SK-N-SH (cell line): ENCODE measurements at regions not wholly inside any gene's neighbourhood (a gene's known extent, or its start where the extent isn't known, plus 50 kb on each side); places are given as distances from the start of the nearest gene placed in this dataset.

Source experiments
- CTCF ChIA-PET: fragments of 300-600, 350-600 bp; formaldehyde crosslinking; extraction: SDS; loops from one replicate; lab custom pipeline; 2021; lab: Yijun Ruan, JAX
- POLR2A ChIA-PET: fragments of 350-600 bp; sonication (Branson Sonifier 250); formaldehyde crosslinking; extraction: SDS; loops from one replicate; lab custom pipeline; 2020; ENCODE audit warnings: antibody characterized with exemption, inconsistent platforms; lab: Yijun Ruan, JAX
- DNase-seq: peaks from one replicate; pipeline ENCODE4 v3.0.0; 2012
- H2AFZ ChIP-seq: fragments of 200-600 bp; sonication (generic); 2 replicates; pipeline ENCODE4 v1.8.1; 2016; ENCODE audit warnings: antibody characterized with exemption, mild to moderate bottlenecking, low read depth
- H3F3A ChIP-seq: fragments of 200-600 bp; sonication (generic); replicated peaks from 2 replicates; pipeline ENCODE3; 2016; ENCODE audit warnings: antibody characterized with exemption, mild to moderate bottlenecking; ENCODE audit not compliant: insufficient read depth
- H3K27ac ChIP-seq, 2 experiments: fragments of 200-500 bp in 1 of 2; fragments of 200-600 bp in 1 of 2; sonication (Bioruptor generic) in 1 of 2; sonication (generic), shearing (Covaris generic) in 1 of 2; 2 replicates each; pipeline versions ENCODE4 v1.5.1 to v1.6.1; 2014 to 2016; ENCODE audit warnings: low read depth in 2 of 2, inconsistent platforms in 1 of 2, low read length in 1 of 2, mild to moderate bottlenecking in 1 of 2, mixed read lengths in 1 of 2
- H3K27me3 ChIP-seq: fragments of 200-600 bp; sonication (generic), shearing (Covaris generic); 2 replicates; pipeline ENCODE4 v1.6.1; 2016; ENCODE audit warnings: mixed run types; ENCODE audit not compliant: insufficient read depth
- H3K36me3 ChIP-seq, 2 experiments: fragments of 200-500 bp in 1 of 2; fragments of 200-600 bp in 1 of 2; sonication (Bioruptor generic) in 1 of 2; sonication (generic) in 1 of 2; replicated peaks in 1 of 2; 2 replicates each; pipeline versions ENCODE3 to v1.5.1; 2014 to 2016; ENCODE audit warnings: low read length in 1 of 2, mild to moderate bottlenecking in 1 of 2; ENCODE audit not compliant: insufficient read depth in 2 of 2, control insufficient read depth in 1 of 2
- H3K4me1 ChIP-seq, 2 experiments: fragments of 200-500 bp in 1 of 2; fragments of 200-600 bp in 1 of 2; sonication (Bioruptor generic) in 1 of 2; sonication (generic), shearing (Covaris generic) in 1 of 2; 2 replicates each; pipeline versions ENCODE4 v1.5.1 to v1.6.1; 2014 to 2016; ENCODE audit warnings: low read depth in 1 of 2, low read length in 1 of 2, mixed run types in 1 of 2; ENCODE audit not compliant: insufficient read depth in 2 of 2, control insufficient read depth in 1 of 2
- H3K4me2 ChIP-seq: fragments of 200-600 bp; sonication (generic), shearing (Covaris generic); 2 replicates; pipeline ENCODE4 v1.6.1; 2017; ENCODE audit warnings: mixed run types
- H3K4me3 ChIP-seq, 2 experiments: fragments of 200-500 bp in 1 of 2; fragments of 200-600 bp in 1 of 2; sonication (Bioruptor generic) in 1 of 2; sonication (generic), shearing (Covaris generic) in 1 of 2; 2 replicates each; pipeline versions ENCODE4 v1.5.1 to v1.8.1; 2014 to 2016; ENCODE audit warnings: low read depth in 2 of 2, inconsistent platforms in 1 of 2, low read length in 1 of 2, mild to moderate bottlenecking in 1 of 2, mixed read lengths in 1 of 2, moderate library complexity in 1 of 2
- H3K79me2 ChIP-seq: fragments of 200-600 bp; sonication (generic); 2 replicates; pipeline ENCODE4 v1.8.1; 2017; ENCODE audit warnings: mild to moderate bottlenecking; ENCODE audit not compliant: insufficient read depth
- H3K9ac ChIP-seq: fragments of 200-600 bp; sonication (generic); 2 replicates; pipeline ENCODE4 v1.6.1; 2017; ENCODE audit warnings: mixed run types
- H3K9me2 ChIP-seq: fragments of 200-600 bp; sonication (generic); 2 replicates; pipeline ENCODE4 v1.6.1; 2017; ENCODE audit warnings: mixed run types
- H3K9me3 ChIP-seq: fragments of 200-600 bp; sonication (generic); 2 replicates; pipeline ENCODE4 v1.6.1; 2017; ENCODE audit warnings: mixed run types, mild to moderate bottlenecking, moderate library complexity
- H4K20me1 ChIP-seq: fragments of 200-600 bp; sonication (generic); 2 replicates; pipeline ENCODE4 v1.6.1; 2017; ENCODE audit warnings: mild to moderate bottlenecking, mixed run types; ENCODE audit not compliant: insufficient read depth
- CHD2 ChIP-seq: fragments of 150-350 bp; IDR thresholded peaks from 2 replicates; pipeline ENCODE4 v1.6.1; 2018; ENCODE audit warnings: low read length; ENCODE audit not compliant: partially characterized antibody
- ELF1 ChIP-seq: IDR thresholded peaks from 2 replicates; pipeline ENCODE4 v1.4.0; 2012
- EP300 ChIP-seq, 2 experiments: IDR thresholded peaks; 2 replicates each; pipeline versions ENCODE4 v1.4.0 to v1.6.1; 2012; ENCODE audit warnings: borderline replicate concordance in 1 of 2, low read depth in 1 of 2, low read length in 1 of 2
- GABPA ChIP-seq: IDR thresholded peaks from 2 replicates; pipeline ENCODE4 v1.4.0; 2012; ENCODE audit warnings: low read depth, mild to moderate bottlenecking
- GATA2 ChIP-seq: sonication (generic); formaldehyde crosslinking; IDR thresholded peaks from 2 replicates; pipeline ENCODE4 v1.5.0; 2020; ENCODE audit warnings: mild to moderate bottlenecking, missing genetic modification reagents
- MEF2A ChIP-seq: IDR thresholded peaks from 2 replicates; pipeline ENCODE4 v1.4.0; 2012; ENCODE audit warnings: low read depth, borderline replicate concordance
- NRF1 ChIP-seq: IDR thresholded peaks from 2 replicates; pipeline ENCODE4 v1.6.1; 2012; ENCODE audit warnings: low read depth, mild to moderate bottlenecking, low read length
- POLR2AphosphoS5 ChIP-seq: IDR thresholded peaks from 2 replicates; pipeline ENCODE4 v1.6.1; 2012; ENCODE audit warnings: low read depth, low read length
- RAD21 ChIP-seq: IDR thresholded peaks from 2 replicates; pipeline ENCODE4 v1.6.1; 2012; ENCODE audit warnings: mild to moderate bottlenecking, low read length
- SMC3 ChIP-seq: IDR thresholded peaks from 2 replicates; pipeline ENCODE4 v1.6.1; 2012; ENCODE audit warnings: low read depth, low read length, improper control_type of control experiment
- TAF1 ChIP-seq: IDR thresholded peaks from 2 replicates; pipeline ENCODE4 v1.6.1; 2012; ENCODE audit warnings: low read depth, mild to moderate bottlenecking, low read length, moderate library complexity, borderline replicate concordance
- TEAD4 ChIP-seq: IDR thresholded peaks from 2 replicates; pipeline ENCODE4 v1.4.0; 2012; ENCODE audit warnings: mild to moderate bottlenecking, borderline replicate concordance; ENCODE audit not compliant: insufficient read depth
- whole genome bisulfite sequencing: methylation state at CpG from one replicate; pipeline ENCODE4 v1.1.6; 2017; ENCODE audit warnings: low lambda C conversion rate; 5-methylcytosine and 5-hydroxymethylcytosine counted together
- TF ChIP-seq, protein P1 (sequence below): IDR thresholded peaks from 2 replicates; pipeline ENCODE4 v1.6.1; 2012; ENCODE audit warnings: mild to moderate bottlenecking, low read depth, low read length, moderate library complexity
- TF ChIP-seq, protein P2 (sequence below): IDR thresholded peaks from 2 replicates; pipeline ENCODE4 v1.4.0; 2012; ENCODE audit warnings: low read depth
- TF ChIP-seq, protein P3 (sequence below): IDR thresholded peaks from 2 replicates; pipeline ENCODE4 v1.4.0; 2012; ENCODE audit warnings: low read depth, borderline replicate concordance
- TF ChIP-seq, protein P4 (sequence below): IDR thresholded peaks from 2 replicates; pipeline ENCODE4 v1.4.0; 2012; ENCODE audit warnings: low read depth, borderline replicate concordance
- TF ChIP-seq, protein P5 (sequence below): fragments of 150-350 bp; IDR thresholded peaks from 2 replicates; pipeline ENCODE4 v1.6.1; 2017; ENCODE audit warnings: antibody characterized with exemption, low read length, low read depth, borderline replicate concordance

DNA sequence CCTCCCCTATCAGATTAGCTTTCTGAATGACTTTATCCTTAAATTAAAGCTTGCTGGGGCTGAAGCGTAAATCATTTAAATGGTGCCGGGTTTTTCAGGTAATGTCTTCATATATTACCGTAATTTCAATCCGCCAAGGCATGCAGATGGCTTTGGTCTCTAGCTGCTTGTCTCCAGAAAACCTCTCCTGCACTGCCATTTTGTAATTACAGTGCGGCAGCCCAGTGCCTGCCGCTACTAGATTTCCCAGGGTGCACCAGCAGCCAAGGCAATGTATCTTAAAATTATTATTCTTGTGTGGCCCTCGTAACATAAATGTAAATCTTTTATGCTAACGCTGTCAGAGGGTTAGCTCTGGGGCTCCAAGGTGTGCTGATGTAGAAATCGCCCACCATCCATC lies 208.5 kb downstream of the TMEM114 start:
- no peaks in the 10 kb centered on the region for H3K79me2 ChIP-seq
- ChIA-PET CTCF (no interaction called here), POLR2A (no interaction called here)

DNA sequence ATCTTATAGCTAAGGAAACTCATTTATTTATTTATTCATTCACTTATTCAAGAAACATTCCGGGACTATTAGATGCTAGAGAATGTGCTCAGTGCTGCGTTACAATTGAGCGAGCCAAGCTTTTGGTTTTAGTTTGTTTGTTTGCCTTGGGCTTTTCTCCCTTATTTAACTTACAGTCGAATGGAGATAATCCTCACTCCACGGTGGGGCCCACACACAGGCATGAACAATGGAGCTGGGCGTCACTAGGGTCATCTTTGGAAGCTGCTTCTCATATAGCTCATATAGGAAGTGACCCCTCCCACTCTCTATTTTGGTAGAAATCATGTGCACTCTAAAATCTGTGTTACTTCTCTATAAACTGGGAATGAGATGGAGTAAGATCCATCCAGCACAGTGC lies 210.0 kb downstream of the TMEM114 start:
- H3K4me2 ChIP-seq, result no peak overlapping the region
- 25% methylated on average over 6 of the region's 6 CpGs for WGBS
- H3K36me3 ChIP-seq, result no peaks in the 10 kb centered on the region
- no peak overlapping the region for H3K27ac ChIP-seq
- no peak overlapping the region for H3K4me3 ChIP-seq
- ChIA-PET POLR2A (no interaction called here), CTCF (interaction anchor here (1.1 kb wide), 1 partner anchor 13 kb away, joined by 3 read pairs; no protein-coding TSS in a partner anchor)
- TF ChIP-seq GATA2 (CRISPR knock-in tag) (no peak), TAF1 (no peak), MEF2A (no peak), GABPA (no peak), CHD2 (no peak), NRF1 (no peak), EP300 (IDR thresholded peaks at IDR 0.05; ENCODE audit: borderline replicate concordance in 1 of 2, low read depth in 1 of 2, low read length in 1 of 2) (no peak), SMC3 (no peak), ELF1 (no peak), POLR2AphosphoS5 (no peak), TEAD4 (no peak)
- TF ChIP-seq, protein P1, sequence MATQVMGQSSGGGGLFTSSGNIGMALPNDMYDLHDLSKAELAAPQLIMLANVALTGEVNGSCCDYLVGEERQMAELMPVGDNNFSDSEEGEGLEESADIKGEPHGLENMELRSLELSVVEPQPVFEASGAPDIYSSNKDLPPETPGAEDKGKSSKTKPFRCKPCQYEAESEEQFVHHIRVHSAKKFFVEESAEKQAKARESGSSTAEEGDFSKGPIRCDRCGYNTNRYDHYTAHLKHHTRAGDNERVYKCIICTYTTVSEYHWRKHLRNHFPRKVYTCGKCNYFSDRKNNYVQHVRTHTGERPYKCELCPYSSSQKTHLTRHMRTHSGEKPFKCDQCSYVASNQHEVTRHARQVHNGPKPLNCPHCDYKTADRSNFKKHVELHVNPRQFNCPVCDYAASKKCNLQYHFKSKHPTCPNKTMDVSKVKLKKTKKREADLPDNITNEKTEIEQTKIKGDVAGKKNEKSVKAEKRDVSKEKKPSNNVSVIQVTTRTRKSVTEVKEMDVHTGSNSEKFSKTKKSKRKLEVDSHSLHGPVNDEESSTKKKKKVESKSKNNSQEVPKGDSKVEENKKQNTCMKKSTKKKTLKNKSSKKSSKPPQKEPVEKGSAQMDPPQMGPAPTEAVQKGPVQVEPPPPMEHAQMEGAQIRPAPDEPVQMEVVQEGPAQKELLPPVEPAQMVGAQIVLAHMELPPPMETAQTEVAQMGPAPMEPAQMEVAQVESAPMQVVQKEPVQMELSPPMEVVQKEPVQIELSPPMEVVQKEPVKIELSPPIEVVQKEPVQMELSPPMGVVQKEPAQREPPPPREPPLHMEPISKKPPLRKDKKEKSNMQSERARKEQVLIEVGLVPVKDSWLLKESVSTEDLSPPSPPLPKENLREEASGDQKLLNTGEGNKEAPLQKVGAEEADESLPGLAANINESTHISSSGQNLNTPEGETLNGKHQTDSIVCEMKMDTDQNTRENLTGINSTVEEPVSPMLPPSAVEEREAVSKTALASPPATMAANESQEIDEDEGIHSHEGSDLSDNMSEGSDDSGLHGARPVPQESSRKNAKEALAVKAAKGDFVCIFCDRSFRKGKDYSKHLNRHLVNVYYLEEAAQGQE, result no peak
- TF ChIP-seq, protein P2, sequence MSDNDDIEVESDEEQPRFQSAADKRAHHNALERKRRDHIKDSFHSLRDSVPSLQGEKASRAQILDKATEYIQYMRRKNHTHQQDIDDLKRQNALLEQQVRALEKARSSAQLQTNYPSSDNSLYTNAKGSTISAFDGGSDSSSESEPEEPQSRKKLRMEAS, result no peak
- TF ChIP-seq, protein P3, sequence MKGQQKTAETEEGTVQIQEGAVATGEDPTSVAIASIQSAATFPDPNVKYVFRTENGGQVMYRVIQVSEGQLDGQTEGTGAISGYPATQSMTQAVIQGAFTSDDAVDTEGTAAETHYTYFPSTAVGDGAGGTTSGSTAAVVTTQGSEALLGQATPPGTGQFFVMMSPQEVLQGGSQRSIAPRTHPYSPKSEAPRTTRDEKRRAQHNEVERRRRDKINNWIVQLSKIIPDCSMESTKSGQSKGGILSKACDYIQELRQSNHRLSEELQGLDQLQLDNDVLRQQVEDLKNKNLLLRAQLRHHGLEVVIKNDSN, result no peak
- TF ChIP-seq, protein P4, sequence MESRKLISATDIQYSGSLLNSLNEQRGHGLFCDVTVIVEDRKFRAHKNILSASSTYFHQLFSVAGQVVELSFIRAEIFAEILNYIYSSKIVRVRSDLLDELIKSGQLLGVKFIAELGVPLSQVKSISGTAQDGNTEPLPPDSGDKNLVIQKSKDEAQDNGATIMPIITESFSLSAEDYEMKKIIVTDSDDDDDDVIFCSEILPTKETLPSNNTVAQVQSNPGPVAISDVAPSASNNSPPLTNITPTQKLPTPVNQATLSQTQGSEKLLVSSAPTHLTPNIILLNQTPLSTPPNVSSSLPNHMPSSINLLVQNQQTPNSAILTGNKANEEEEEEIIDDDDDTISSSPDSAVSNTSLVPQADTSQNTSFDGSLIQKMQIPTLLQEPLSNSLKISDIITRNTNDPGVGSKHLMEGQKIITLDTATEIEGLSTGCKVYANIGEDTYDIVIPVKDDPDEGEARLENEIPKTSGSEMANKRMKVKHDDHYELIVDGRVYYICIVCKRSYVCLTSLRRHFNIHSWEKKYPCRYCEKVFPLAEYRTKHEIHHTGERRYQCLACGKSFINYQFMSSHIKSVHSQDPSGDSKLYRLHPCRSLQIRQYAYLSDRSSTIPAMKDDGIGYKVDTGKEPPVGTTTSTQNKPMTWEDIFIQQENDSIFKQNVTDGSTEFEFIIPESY, result no peak
- TF ChIP-seq, protein P5, sequence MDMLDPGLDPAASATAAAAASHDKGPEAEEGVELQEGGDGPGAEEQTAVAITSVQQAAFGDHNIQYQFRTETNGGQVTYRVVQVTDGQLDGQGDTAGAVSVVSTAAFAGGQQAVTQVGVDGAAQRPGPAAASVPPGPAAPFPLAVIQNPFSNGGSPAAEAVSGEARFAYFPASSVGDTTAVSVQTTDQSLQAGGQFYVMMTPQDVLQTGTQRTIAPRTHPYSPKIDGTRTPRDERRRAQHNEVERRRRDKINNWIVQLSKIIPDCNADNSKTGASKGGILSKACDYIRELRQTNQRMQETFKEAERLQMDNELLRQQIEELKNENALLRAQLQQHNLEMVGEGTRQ, result no peak
- H3K27me3 ChIP-seq, result no peaks in the 10 kb centered on the region
- no peak for DNase-seq
- H3K9ac ChIP-seq, result no peak overlapping the region
- H4K20me1 ChIP-seq, result no peaks in the 10 kb centered on the region
- no peaks in the 10 kb centered on the region for H3K9me2 ChIP-seq
- H3K9me3 ChIP-seq, result no peaks in the 10 kb centered on the region
- no peak overlapping the region for H2AFZ ChIP-seq
- no peaks in the 10 kb centered on the region for H3K79me2 ChIP-seq
- H3F3A ChIP-seq, result no peaks in the 10 kb centered on the region
- no peaks in the 10 kb centered on the region for H3K4me1 ChIP-seq

More for the DNA sequence above, 208.5 kb downstream of the TMEM114 start:
- no peak overlapping the region for H3K9ac ChIP-seq
- H4K20me1 ChIP-seq, result no peaks in the 10 kb centered on the region
- no peak overlapping the region for H3K4me3 ChIP-seq
- H3K4me1 ChIP-seq, result no peaks in the 10 kb centered on the region
- no peak for DNase-seq
- no peaks in the 10 kb centered on the region for H3F3A ChIP-seq
- no peak overlapping the region for H2AFZ ChIP-seq
- H3K4me2 ChIP-seq, result no peak overlapping the region
- no peaks in the 10 kb centered on the region for H3K9me2 ChIP-seq
- H3K9me3 ChIP-seq, result no peaks in the 10 kb centered on the region
- H3K36me3 ChIP-seq, result no peaks in the 10 kb centered on the region
- no peaks in the 10 kb centered on the region for H3K27me3 ChIP-seq
- WGBS, result 51% methylated on average over 9 of the region's 9 CpGs
- H3K27ac ChIP-seq, result no peak overlapping the region
- TF ChIP-seq RAD21, result no peak
